GM12872 (cell line): ENCODE measurements at regions not wholly inside any gene's neighbourhood (a gene's known extent, or its start where the extent isn't known, plus 50 kb on each side); places are given as distances from the start of the nearest gene placed in this dataset.

ENCODE experiments used
- TF ChIP-seq, protein P1 (sequence below): IDR thresholded peaks from 3 replicates; pipeline ENCODE4 v1.5.1; 2011; ENCODE audit warnings: low read depth, mild to moderate bottlenecking, low read length, moderate library complexity; ENCODE audit not compliant: insufficient read depth

DNA sequence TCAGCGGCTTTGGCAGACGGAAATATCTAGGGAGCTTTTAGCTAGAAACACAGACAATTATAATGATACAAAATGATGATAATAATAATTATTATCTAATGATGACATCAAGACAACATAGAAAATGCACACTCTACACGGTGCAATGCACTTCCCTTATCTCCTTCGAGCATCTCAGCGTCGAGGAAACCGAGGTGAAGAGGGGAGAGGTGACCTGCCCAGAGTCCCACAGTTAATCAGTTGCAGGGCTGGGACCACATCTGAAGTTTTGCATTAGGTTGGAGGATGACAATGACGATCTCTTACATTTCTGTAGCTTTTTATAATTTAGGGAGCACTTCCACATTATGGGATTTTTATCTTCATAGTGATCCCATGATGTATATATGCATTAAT is 130.2 kb downstream of the PAPOLA start:
- TF ChIP-seq, protein P1, sequence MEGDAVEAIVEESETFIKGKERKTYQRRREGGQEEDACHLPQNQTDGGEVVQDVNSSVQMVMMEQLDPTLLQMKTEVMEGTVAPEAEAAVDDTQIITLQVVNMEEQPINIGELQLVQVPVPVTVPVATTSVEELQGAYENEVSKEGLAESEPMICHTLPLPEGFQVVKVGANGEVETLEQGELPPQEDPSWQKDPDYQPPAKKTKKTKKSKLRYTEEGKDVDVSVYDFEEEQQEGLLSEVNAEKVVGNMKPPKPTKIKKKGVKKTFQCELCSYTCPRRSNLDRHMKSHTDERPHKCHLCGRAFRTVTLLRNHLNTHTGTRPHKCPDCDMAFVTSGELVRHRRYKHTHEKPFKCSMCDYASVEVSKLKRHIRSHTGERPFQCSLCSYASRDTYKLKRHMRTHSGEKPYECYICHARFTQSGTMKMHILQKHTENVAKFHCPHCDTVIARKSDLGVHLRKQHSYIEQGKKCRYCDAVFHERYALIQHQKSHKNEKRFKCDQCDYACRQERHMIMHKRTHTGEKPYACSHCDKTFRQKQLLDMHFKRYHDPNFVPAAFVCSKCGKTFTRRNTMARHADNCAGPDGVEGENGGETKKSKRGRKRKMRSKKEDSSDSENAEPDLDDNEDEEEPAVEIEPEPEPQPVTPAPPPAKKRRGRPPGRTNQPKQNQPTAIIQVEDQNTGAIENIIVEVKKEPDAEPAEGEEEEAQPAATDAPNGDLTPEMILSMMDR = no peak

DNA sequence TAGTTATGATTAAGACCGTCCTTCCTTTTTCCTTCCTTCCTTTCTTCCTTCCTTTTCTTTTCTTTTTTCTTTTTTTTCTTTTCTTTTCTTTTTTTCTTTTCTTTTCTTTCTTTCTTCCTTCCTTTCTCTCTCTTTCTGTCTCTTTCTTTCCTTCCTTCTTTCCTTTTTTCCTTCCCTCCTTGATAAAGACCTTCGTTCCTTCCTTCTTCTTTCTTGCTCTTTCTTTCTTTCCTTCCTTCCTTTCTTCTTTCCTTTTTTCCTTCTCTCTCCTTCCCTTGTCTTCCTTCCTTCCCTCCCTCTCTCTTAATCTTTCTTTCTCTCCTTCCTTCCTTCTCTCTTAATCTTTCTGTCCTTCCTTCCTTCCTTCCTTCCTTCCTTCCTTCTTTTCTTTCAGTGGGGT is 130.9 kb downstream of the PAPOLA start:
- TF ChIP-seq, protein P1 = no peak

- TF ChIP-seq, protein P1 = no peak
Measured at GRCh38 chr14:96634481-96634880, 132.3 kb downstream of the PAPOLA start.

DNA sequence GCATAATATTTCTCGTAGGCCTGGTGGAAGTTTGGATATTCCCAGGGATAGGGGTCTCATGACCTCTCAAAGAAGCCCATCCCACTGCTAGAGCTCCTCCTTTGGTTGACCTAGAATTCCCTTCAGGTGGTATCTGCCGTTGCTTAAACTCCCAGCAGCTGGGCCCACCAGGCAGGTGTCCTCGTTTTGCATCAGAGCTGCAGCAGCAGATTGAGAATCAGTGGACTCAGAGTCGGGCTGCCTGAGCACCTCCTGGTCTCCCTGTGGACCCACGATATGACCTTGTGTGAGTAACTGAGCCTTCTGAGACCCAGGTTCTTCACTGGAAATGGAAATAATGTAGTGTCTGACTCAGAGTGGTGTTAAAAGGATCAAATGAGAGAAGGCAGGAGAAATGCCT is 132.7 kb downstream of the PAPOLA start:
- TF ChIP-seq, protein P1 = no peak

DNA sequence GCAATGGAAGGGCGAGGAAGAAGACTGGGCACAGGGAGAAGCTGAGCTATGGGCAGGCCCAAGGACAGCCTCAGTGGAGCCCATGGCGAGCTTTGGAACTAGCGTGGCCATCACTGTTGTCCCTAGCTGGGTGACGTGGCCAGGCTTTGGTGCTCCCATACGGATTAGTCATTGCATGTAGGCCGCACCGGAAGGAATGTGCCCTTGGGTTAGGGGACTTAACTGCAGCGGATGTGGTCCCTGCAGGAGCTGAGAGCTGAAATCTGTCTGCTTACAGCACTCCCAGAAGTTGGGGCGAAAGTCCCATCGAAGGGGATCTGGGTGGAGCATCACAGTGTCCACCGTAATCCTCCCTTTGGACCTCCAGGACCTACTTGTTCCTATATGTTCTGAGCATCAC is 133.7 kb downstream of the PAPOLA start:
- TF ChIP-seq, protein P1 = no peak

- TF ChIP-seq, protein P1 = no peak
Measured at GRCh38 chr14:96637521-96637920, 135.3 kb downstream of the PAPOLA start.

- TF ChIP-seq, protein P1 = no peak
Measured at GRCh38 chr14:96638041-96638855, 136.1 kb downstream of the PAPOLA start.

DNA sequence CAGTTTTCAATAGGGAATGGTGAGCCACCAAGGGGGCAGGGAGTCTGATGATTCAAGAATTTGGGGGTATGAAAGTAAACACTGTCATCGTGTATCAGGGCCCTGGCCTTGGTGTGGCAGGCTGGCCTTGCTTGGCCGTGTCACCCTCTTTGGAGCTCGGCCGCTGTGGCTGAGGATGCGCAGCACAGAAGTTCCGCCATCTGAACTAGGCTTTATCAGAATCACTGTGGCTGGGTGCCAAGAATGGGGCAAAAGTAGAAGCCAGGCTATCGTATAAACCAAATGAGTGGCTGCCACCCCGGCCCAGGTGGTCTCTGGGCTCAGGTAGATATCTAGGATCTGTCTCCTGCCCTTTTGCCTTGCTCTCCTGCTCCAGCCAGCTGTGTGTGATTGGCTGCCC is 137.4 kb downstream of the PAPOLA start:
- TF ChIP-seq, protein P1 = no peak
